ENCODE measurements at regions not wholly inside any gene's neighbourhood (a gene's known extent, or its start where the extent isn't known, plus 50 kb on each side); places are given as distances from the start of the nearest gene placed in this dataset.

DNA sequence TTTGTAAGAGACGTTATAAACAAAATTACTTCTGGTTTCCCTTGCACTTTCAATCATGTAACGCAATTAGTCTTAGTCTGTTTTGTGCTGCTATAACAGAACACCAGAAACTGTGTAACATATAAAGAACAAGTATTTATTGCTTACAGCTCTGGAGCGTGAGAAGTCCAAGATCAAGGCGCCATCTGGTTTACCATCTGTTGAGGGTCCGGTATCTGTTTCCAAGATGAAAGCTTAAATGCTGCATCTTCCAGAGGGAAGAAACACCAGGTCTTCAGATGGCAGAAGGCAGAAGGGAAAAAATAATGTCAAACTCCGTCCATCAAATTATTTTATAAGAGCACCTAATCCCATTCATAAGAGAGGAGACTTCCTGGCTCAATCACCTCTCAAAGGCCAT lies 474.1 kb downstream of the PDGFC start:
- ChIA-PET CTCF (ENCODE audit: unreplicated experiment) (no interaction called here), POLR2A (no interaction called here)
- Histone ChIP-seq H4K20me1 (ENCODE audit: insufficient read depth, low read length) (no peaks in the 10 kb centered on the region), H3K4me3 (ENCODE audit: low read depth, low read length, poor library complexity, severe bottlenecking) (no peak overlapping the region), H3K4me2 (ENCODE audit: low read length) (no peak overlapping the region), H3K4me1 (ENCODE audit: insufficient read depth, low read length, poor library complexity, severe bottlenecking) (no peaks in the 10 kb centered on the region), H3K79me2 (ENCODE audit: insufficient read depth, low read depth, low read length) (no peaks in the 10 kb centered on the region), H2AFZ (ENCODE audit: low read length) (no peak overlapping the region), H3K9me2 (ENCODE audit: insufficient read depth, low read length) (no peaks in the 10 kb centered on the region), H3K36me3 (ENCODE audit: insufficient read depth, low read length) (no peaks in the 10 kb centered on the region), H3K27ac (ENCODE audit: low read depth, low read length, poor library complexity, severe bottlenecking) (no peak overlapping the region), H3K9me3 (ENCODE audit: low read length) (no peaks in the 10 kb centered on the region)
- no peak for DNase-seq (ENCODE audit: low spot score)
- no TSS peak for BruUV-seq (replicated peaks)
- no peak for TF ChIP-seq EZH2phosphoT487 (IDR thresholded peaks at IDR 0.05; ENCODE audit: borderline replicate concordance, low read depth, low read length)
- TF ChIP-seq, protein P1, sequence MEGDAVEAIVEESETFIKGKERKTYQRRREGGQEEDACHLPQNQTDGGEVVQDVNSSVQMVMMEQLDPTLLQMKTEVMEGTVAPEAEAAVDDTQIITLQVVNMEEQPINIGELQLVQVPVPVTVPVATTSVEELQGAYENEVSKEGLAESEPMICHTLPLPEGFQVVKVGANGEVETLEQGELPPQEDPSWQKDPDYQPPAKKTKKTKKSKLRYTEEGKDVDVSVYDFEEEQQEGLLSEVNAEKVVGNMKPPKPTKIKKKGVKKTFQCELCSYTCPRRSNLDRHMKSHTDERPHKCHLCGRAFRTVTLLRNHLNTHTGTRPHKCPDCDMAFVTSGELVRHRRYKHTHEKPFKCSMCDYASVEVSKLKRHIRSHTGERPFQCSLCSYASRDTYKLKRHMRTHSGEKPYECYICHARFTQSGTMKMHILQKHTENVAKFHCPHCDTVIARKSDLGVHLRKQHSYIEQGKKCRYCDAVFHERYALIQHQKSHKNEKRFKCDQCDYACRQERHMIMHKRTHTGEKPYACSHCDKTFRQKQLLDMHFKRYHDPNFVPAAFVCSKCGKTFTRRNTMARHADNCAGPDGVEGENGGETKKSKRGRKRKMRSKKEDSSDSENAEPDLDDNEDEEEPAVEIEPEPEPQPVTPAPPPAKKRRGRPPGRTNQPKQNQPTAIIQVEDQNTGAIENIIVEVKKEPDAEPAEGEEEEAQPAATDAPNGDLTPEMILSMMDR (conservative IDR thresholded peaks at IDR 0.05; ENCODE audit: low read length), result no peak
- intact Hi-C loops (cut with micrococcal nuclease; ENCODE audit: unreplicated experiment), result no loop called here

DNA sequence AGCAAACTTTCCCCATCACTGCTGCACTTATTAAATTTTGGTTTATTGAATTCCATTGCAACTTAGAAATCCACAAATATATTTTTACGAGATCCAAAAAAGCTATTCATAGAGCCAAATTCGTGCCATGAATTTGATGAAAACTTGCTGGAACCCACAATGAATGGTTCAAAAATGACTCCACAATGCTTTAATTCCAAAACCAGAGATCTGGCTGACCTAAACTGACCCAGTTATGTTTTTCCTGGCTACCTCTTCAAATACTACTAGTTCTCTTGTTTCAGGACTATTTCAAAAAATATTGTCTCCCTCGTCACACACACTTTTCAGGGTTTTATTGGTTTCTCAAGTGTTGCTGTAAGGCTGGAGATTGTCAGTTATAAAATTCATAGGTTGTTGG lies 474.8 kb downstream of the PDGFC start:
- Histone ChIP-seq H3K4me1 (ENCODE audit: insufficient read depth, low read length, poor library complexity, severe bottlenecking) (no peaks in the 10 kb centered on the region), H3K9me2 (ENCODE audit: insufficient read depth, low read length) (no peaks in the 10 kb centered on the region), H3K9me3 (ENCODE audit: low read length) (no peaks in the 10 kb centered on the region), H3K79me2 (ENCODE audit: insufficient read depth, low read depth, low read length) (no peaks in the 10 kb centered on the region), H3K36me3 (ENCODE audit: insufficient read depth, low read length) (no peaks in the 10 kb centered on the region), H3K4me2 (ENCODE audit: low read length) (no peak overlapping the region), H4K20me1 (ENCODE audit: insufficient read depth, low read length) (no peaks in the 10 kb centered on the region), H3K4me3 (ENCODE audit: low read depth, low read length, poor library complexity, severe bottlenecking) (no peak overlapping the region), H2AFZ (ENCODE audit: low read length) (no peak overlapping the region), H3K27ac (ENCODE audit: low read depth, low read length, poor library complexity, severe bottlenecking) (no peak overlapping the region)
- TF ChIP-seq EZH2phosphoT487 (IDR thresholded peaks at IDR 0.05; ENCODE audit: borderline replicate concordance, low read depth, low read length), result no peak
- TF ChIP-seq, protein P1 (conservative IDR thresholded peaks at IDR 0.05; ENCODE audit: low read length), result no peak
- ChIA-PET POLR2A (no interaction called here), CTCF (ENCODE audit: unreplicated experiment) (no interaction called here)
- DNase-seq (ENCODE audit: low spot score), result no peak
- BruUV-seq (replicated peaks), result no TSS peak
- intact Hi-C loops (cut with micrococcal nuclease; ENCODE audit: unreplicated experiment), result no loop called here

DNA sequence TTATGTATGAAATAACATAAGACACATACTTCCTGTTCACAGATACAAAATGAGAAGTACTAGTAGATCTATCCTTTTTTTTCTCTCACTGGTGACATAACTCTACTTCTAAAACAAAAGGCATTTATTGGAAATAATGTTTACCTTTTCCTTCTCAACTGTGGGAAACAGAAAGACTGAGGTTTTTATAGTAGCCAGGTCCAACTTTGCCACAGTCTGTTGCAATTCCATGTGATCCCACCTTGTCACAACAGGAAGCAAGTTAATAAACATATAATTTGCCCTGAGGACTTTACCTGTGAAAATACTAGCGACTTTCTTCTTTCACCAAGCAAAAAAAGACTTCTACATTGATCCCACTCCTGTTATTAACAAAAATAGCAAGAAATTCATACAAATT lies 475.8 kb downstream of the PDGFC start:
- H3K79me2 ChIP-seq (ENCODE audit: insufficient read depth, low read depth, low read length), result no peaks in the 10 kb centered on the region
- H3K27ac ChIP-seq (ENCODE audit: low read depth, low read length, poor library complexity, severe bottlenecking), result no peak overlapping the region
- no peaks in the 10 kb centered on the region for H3K9me3 ChIP-seq (ENCODE audit: low read length)
- intact Hi-C loops (cut with micrococcal nuclease; ENCODE audit: unreplicated experiment), result no loop called here
- H2AFZ ChIP-seq (ENCODE audit: low read length), result no peak overlapping the region
- no peak overlapping the region for H3K4me3 ChIP-seq (ENCODE audit: low read depth, low read length, poor library complexity, severe bottlenecking)
- no peaks in the 10 kb centered on the region for H3K4me1 ChIP-seq (ENCODE audit: insufficient read depth, low read length, poor library complexity, severe bottlenecking)
- no peaks in the 10 kb centered on the region for H3K9me2 ChIP-seq (ENCODE audit: insufficient read depth, low read length)
- ChIA-PET POLR2A (no interaction called here), CTCF (ENCODE audit: unreplicated experiment) (no interaction called here)
- no peaks in the 10 kb centered on the region for H4K20me1 ChIP-seq (ENCODE audit: insufficient read depth, low read length)
- no peak for DNase-seq (ENCODE audit: low spot score)
- no TSS peak for BruUV-seq (replicated peaks)
- no peak for TF ChIP-seq EZH2phosphoT487 (IDR thresholded peaks at IDR 0.05; ENCODE audit: borderline replicate concordance, low read depth, low read length)
- TF ChIP-seq, protein P1 (conservative IDR thresholded peaks at IDR 0.05; ENCODE audit: low read length), result no peak
- no peak overlapping the region for H3K4me2 ChIP-seq (ENCODE audit: low read length)
- no peaks in the 10 kb centered on the region for H3K36me3 ChIP-seq (ENCODE audit: insufficient read depth, low read length)

Data from OCI-LY7 (cell line).